ENCODE measurements at regions not wholly inside any gene's neighbourhood (a gene's known extent, or its start where the extent isn't known, plus 50 kb on each side); places are given as distances from the start of the nearest gene placed in this dataset.

DNA sequence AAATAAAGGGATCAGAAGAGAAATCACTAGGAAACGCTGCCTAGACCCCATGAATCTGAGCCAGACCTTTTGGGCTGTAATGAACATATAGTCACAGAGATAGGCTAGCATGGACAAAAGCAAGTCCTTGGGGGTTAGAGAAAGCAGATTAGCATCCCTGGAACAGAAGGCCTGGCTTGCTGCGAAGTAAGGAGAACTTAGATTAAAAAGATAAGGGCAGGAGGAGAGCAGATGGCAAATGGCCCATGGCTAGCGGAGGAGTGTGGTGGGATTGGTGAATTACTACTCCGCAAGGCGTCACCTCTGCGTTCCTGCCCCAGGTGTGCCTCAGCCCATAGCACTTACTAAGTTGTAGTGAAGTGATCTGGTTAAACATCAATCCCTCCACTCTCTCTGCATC, 92.3 kb upstream of the ZNF438 start:
- Mint-ChIP-seq H3K9me3 (ENCODE audit: low read depth) (no peaks in the 10 kb centered on the region), H3K4me3 (ENCODE audit: unreplicated experiment) (no peak overlapping the region), H3K27ac (ENCODE audit: unreplicated experiment) (no peak overlapping the region), H3K4me1 (ENCODE audit: low read depth) (peaks cover 52% of the 10 kb centered on the region), H3K36me3 (ENCODE audit: low read depth) (no peaks in the 10 kb centered on the region), H3K27me3 (ENCODE audit: low read depth) (no peaks in the 10 kb centered on the region)
- DNase-seq (ENCODE audit: low spot score) = no peak
- TF ChIP-seq, protein P1, sequence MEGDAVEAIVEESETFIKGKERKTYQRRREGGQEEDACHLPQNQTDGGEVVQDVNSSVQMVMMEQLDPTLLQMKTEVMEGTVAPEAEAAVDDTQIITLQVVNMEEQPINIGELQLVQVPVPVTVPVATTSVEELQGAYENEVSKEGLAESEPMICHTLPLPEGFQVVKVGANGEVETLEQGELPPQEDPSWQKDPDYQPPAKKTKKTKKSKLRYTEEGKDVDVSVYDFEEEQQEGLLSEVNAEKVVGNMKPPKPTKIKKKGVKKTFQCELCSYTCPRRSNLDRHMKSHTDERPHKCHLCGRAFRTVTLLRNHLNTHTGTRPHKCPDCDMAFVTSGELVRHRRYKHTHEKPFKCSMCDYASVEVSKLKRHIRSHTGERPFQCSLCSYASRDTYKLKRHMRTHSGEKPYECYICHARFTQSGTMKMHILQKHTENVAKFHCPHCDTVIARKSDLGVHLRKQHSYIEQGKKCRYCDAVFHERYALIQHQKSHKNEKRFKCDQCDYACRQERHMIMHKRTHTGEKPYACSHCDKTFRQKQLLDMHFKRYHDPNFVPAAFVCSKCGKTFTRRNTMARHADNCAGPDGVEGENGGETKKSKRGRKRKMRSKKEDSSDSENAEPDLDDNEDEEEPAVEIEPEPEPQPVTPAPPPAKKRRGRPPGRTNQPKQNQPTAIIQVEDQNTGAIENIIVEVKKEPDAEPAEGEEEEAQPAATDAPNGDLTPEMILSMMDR (IDR thresholded peaks at IDR 0.05) = no peak

DNA sequence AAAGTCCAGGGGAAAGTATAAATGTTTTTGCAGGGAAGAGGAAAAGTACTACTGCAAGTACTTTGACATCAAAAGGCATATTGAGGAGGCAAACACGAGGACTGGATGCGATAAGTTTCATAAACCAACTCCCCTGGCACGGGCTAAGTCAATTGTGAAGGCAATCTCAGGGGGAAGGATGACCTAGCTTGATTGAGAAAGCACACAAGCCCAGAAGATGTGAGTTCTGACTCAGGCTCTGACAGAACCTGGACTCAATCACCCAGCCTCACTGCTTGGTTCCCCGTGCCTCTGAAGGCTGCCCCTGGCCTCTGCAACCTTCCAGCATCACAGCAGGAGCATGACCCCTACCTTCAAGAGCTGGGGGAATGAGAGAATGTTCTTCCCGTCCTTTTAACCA, 93.2 kb upstream of the ZNF438 start:
- Mint-ChIP-seq H3K4me3 (ENCODE audit: unreplicated experiment) (no peak overlapping the region), H3K27me3 (ENCODE audit: low read depth) (no peaks in the 10 kb centered on the region), H3K36me3 (ENCODE audit: low read depth) (no peaks in the 10 kb centered on the region), H3K4me1 (ENCODE audit: low read depth) (peaks cover 51% of the 10 kb centered on the region), H3K9me3 (ENCODE audit: low read depth) (no peaks in the 10 kb centered on the region), H3K27ac (ENCODE audit: unreplicated experiment) (no peak overlapping the region)
- TF ChIP-seq, protein P1 (IDR thresholded peaks at IDR 0.05) = no peak
- no peak for DNase-seq (ENCODE audit: low spot score)

DNA sequence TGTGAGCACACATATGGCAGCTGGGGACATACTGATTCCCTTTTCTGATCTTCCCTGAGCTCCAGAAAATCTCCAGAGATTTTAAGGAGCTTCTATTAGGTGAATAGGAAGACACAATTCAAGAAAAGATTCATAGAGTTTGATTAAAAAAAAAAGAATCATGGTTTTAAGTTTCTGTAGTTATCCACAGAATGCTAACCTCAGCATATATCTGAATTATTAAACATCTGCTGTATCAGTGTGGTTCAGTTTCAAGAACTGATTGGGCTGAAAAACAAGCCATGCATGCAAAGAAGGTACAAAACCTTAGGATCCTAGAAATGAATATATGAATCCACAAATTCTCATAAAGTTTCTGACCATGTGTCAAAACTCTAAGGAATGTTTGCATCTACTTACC, 94.1 kb upstream of the ZNF438 start:
- Mint-ChIP-seq H3K27me3 (ENCODE audit: low read depth) (no peaks in the 10 kb centered on the region), H3K27ac (ENCODE audit: unreplicated experiment) (no peak overlapping the region), H3K36me3 (ENCODE audit: low read depth) (no peaks in the 10 kb centered on the region), H3K4me1 (ENCODE audit: low read depth) (peaks cover 46% of the 10 kb centered on the region), H3K4me3 (ENCODE audit: unreplicated experiment) (no peak overlapping the region), H3K9me3 (ENCODE audit: low read depth) (no peaks in the 10 kb centered on the region)
- no peak for DNase-seq (ENCODE audit: low spot score)
- TF ChIP-seq, protein P1 (IDR thresholded peaks at IDR 0.05) = no peak

DNA sequence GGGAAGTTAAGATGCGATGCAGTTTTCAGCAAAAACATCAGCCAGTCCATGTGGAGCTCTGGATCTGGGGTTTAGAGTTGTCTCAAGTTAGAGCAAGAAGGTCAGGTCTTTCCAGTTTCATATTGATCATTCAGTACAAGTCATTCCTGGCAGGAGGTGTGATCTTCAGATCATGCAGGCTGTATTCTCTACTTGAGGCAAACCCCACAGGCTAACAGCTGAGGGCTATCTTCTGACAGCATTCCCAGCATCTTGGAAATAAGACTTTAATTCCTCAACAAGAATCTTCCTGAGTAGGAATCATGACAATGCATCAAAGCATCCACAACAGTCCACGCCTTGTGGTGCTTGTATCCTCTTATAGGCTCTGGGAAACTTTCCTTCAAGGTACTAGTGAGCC, 94.9 kb upstream of the ZNF438 start:
- Mint-ChIP-seq H3K27ac (ENCODE audit: unreplicated experiment) (no peak overlapping the region), H3K4me1 (ENCODE audit: low read depth) (peaks cover 38% of the 10 kb centered on the region), H3K4me3 (ENCODE audit: unreplicated experiment) (no peak overlapping the region), H3K9me3 (ENCODE audit: low read depth) (no peaks in the 10 kb centered on the region), H3K27me3 (ENCODE audit: low read depth) (no peaks in the 10 kb centered on the region), H3K36me3 (ENCODE audit: low read depth) (no peaks in the 10 kb centered on the region)
- TF ChIP-seq, protein P1 (IDR thresholded peaks at IDR 0.05) = no peak
- DNase-seq (ENCODE audit: low spot score) = no peak

DNA sequence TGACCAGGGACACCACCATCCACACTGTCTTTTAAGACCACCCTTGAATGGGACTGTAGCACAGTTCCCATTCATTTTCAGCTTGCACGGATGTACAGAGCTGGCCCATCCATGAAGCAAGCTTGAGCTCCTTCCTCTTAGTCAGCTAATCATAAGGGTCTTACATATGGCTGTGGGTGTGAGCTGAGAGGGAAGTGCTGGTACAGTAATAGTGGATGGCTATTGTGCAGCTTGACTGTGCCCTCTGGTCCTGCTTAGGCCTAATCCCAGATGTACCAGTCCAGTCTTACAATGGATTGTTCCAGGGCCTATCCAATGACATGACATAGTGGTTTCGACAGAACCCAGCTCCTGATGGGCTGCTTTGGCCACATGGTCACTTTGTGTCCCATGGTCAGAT, 96.9 kb upstream of the ZNF438 start:
- Mint-ChIP-seq H3K36me3 (ENCODE audit: low read depth) (no peaks in the 10 kb centered on the region), H3K9me3 (ENCODE audit: low read depth) (no peaks in the 10 kb centered on the region), H3K4me3 (ENCODE audit: unreplicated experiment) (no peak overlapping the region), H3K27me3 (ENCODE audit: low read depth) (no peaks in the 10 kb centered on the region), H3K27ac (ENCODE audit: unreplicated experiment) (peak overlapping the region; percentile 89), H3K4me1 (ENCODE audit: low read depth) (peaks cover 29% of the 10 kb centered on the region)
- TF ChIP-seq, protein P1 (IDR thresholded peaks at IDR 0.05) = no peak
- no peak for DNase-seq (ENCODE audit: low spot score)
